Epithelial cell of esophagus (primary cell): ENCODE measurements at regions not wholly inside any gene's neighbourhood (a gene's known extent, or its start where the extent isn't known, plus 50 kb on each side); places are given as distances from the start of the nearest gene placed in this dataset.

ENCODE experiments used
- DNase-seq: peaks from one replicate; pipeline ENCODE4 v3.0.0; 2010; ENCODE audit warnings: low read depth
- H3K4me3 ChIP-seq: 2 replicates; pipeline ENCODE4 v1.5.1; 2011; ENCODE audit warnings: mild to moderate bottlenecking, low read length, control low read depth
- CTCF ChIP-seq: IDR thresholded peaks from 2 replicates; pipeline ENCODE4 v1.5.1; 2011; ENCODE audit warnings: low read depth, mild to moderate bottlenecking, low read length, control low read depth, inconsistent platforms; ENCODE audit not compliant: insufficient read depth; ENCODE audit errors: missing control alignments

- DNase-seq = no peak
- no peak overlapping the region for H3K4me3 ChIP-seq
- TF ChIP-seq CTCF = no peak
These were observed 237.0 kb upstream of the GRAMD2B start for GRCh38 chr5:126186210-126186609.

GRCh38 chr5:126188804-126189203, 234.4 kb upstream of the GRAMD2B start:
- no peak overlapping the region for H3K4me3 ChIP-seq
- DNase-seq = peak; percentile 29
- no peak for TF ChIP-seq CTCF

- TF ChIP-seq CTCF = no peak
- no peak overlapping the region for H3K4me3 ChIP-seq
- no peak for DNase-seq
These were observed 234.0 kb upstream of the GRAMD2B start for GRCh38 chr5:126189231-126189630.

- no peak for TF ChIP-seq CTCF
- no peak for DNase-seq
These were observed 233.3 kb upstream of the GRAMD2B start for GRCh38 chr5:126189862-126190261.

GRCh38 chr5:126192226-126192625, 231.0 kb upstream of the GRAMD2B start:
- H3K4me3 ChIP-seq = no peak overlapping the region
- DNase-seq = no peak
- TF ChIP-seq CTCF = no peak

More at GRCh38 chr5:126189862-126190261, 233.3 kb upstream of the GRAMD2B start:
- H3K4me3 ChIP-seq = no peak overlapping the region

- DNase-seq = no peak
- no peak for TF ChIP-seq CTCF
- no peak overlapping the region for H3K4me3 ChIP-seq
These were observed 227.7 kb upstream of the GRAMD2B start for GRCh38 chr5:126195410-126196100.

- DNase-seq = no peak
- no peak for TF ChIP-seq CTCF
- H3K4me3 ChIP-seq = no peak overlapping the region
These were observed 224.7 kb upstream of the GRAMD2B start for GRCh38 chr5:126198531-126198930.
